Kidney tubule cell (primary cell): ENCODE measurements at regions not wholly inside any gene's neighbourhood (a gene's known extent, or its start where the extent isn't known, plus 50 kb on each side); places are given as distances from the start of the nearest gene placed in this dataset.

Experiments
- DNase-seq: peaks from one replicate; pipeline ENCODE4 v3.0.0-alpha.2; 2018; ENCODE audit warnings: low spot score

- DNase-seq, result peak; percentile 30
These were observed 484.1 kb upstream of the SEMA6A start for GRCh38 chr5:117058740-117059139.

DNA sequence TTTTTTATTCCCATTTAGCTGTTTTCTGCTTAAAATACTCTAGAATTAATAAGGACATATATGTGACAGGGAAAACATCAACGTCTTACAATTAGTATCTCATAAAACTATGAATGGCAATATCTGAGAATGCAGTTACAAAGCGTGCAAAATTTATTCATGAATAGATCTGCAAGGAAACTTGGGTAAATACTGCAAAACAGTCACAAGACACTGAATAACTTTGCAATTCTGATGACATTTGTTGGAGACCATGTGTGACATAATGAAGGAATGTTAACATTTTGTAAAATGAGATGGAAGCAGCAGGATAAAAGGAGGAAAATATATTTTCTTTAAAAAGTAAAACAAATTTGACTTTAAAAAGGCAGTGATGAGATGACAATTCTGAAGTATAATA, 480.9 kb upstream of the SEMA6A start:
- DNase-seq, result no peak

DNA sequence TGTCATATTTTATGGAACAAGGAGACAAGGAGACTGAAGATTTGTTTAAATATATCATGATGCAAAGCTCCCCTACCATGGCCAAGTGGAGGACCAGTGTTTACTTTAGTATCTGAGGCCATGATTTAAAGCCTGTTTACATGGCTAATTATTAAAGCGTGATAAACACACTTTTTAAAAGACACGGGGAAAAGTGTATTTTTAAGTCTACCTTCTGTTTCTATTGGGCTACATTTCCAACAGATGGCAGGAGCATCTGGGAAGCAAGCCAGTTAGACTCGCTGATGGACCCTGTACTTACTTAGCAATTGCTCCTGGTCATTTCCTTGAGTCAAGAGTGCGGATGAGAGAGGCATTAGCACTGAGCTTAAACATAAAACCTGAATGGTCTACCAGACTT, 480.3 kb upstream of the SEMA6A start:
- peak; percentile 30 for DNase-seq

DNA sequence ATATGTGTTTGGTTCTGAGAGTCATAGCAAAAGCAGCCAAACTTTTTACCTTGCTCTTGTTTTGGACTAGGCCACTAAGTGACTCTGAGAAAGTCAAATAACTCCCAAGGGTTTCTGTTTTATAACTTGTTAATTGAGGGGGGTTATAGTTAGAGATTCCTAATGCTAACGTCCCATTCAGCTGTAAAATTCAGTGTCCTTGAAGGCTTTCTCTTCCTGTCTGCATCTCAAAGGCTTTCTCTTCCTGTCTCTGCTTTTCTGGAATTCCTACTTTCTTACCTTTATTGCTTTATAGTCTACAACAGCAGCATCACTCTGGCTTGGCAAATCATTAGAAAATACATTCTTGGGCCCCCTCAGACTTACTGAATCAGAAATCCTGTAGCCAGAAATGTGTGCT, 479.5 kb upstream of the SEMA6A start:
- DNase-seq, result peak; percentile 56

- no peak for DNase-seq
These were observed 467.4 kb upstream of the SEMA6A start for GRCh38 chr5:117041926-117042595.

GRCh38 chr5:117039035-117039434, 464.4 kb upstream of the SEMA6A start:
- no peak for DNase-seq

- DNase-seq, result no peak
These were observed 452.8 kb upstream of the SEMA6A start for GRCh38 chr5:117027384-117027783.

DNA sequence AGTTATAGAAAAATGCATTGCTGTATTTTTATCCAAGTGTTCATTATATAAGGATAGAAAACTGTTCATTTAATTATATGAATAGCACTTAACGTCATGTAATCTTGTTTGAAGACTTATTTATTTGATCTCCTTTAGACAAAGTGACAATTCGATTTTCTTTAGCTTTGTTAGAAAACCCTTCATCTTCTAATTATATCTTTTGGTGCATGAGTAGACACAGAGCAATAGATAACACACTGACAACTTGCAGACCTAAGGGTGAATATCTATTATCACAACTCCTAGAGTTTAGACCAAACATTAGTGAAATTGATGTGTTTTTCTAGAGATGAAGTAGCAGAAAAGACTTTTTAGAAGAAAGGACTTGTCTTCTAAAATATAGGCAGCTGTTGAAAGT, 446.4 kb upstream of the SEMA6A start:
- DNase-seq, result no peak

DNA sequence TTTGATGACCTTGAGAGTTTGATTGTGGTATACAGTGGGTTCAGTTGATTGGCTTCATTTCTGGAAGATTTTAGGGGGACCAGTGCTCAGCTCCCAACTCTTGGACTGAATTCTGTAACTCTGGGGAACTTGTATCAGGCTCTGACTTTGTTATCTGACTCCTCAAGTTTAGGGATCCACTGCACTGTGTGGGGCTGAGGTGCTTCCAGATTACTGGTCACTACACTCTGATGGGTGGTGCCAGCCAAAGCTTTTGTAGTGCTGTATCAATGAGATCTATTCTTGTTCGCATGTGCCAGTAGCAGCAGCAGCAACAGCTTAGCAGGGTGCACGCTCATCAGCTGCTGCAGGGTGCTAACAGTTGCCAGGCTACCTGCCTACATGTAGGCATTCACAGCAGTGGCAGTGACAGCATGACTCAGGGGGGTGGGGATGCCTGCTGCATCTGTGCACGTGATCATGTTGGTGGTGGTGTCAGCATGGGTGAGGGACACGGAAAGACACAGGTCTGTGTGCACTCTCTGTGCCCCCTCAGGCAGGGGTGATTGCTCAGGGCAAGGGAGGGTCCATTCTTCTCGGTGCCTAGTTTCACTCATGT, 438.8 kb upstream of the SEMA6A start:
- DNase-seq, result no peak

GRCh38 chr5:117010574-117010973, 436.0 kb upstream of the SEMA6A start:
- DNase-seq, result no peak

DNA sequence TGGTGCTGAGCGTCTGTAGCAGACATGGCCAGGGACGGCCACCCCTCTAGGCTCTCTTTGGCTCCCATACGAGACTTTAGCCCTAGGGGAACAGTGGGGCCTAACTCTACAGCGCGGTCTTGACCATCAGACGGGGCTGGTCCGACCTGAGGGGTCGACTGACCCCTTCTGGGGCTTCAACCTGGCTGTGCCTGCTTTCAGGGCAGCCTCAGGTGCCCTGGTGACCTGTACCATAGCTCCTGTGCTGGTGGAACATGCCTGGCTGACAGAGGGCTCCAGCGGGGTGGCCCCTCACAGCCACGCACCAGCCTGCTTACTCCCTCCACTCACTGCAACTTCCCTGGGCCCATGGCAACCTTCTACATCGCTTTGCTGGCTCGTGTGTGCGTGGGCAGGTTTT, 423.4 kb upstream of the SEMA6A start:
- DNase-seq, result no peak

GRCh38 chr5:116992681-116993080, 418.1 kb upstream of the SEMA6A start:
- DNase-seq, result no peak

DNA sequence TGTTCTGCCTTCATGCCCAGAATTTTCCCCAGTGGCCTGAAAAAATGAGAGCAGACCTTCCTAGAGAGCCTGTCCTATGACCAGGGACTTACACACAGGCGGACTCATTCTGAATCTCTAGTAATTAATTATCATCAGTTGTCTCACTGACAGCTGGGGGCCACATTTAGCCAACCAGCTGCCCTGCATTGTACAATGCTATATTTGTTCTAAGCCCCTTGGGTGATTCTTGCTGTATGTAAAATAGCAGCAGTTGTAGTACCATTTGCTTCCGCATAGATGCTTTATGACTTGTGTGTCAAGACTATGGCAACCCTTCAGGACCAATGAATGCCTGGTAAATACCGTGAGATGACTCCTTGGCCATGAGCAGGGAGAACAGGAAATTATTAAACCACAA, 415.4 kb upstream of the SEMA6A start:
- DNase-seq, result no peak

GRCh38 chr5:116982035-116982434, 407.4 kb upstream of the SEMA6A start:
- no peak for DNase-seq

DNA sequence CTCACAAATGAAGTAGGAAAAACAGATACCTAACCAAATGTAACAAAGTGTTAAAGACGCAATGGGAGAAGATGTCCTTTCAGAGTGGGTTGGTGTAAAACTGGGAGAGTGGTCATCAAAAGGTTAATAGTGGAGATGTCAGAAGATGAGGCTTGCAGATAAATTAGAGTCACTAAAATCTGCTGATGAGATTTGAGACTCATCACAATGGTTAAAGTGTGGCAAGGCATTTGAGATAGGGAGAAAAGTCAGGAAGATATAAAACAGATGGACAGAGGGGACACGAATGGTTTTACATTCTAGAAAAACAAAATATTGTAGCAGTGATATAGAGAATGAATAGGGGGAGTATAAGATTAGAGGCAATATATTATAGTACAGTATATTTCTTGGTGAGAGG, 406.0 kb upstream of the SEMA6A start:
- no peak for DNase-seq

GRCh38 chr5:116976767-116977166, 402.1 kb upstream of the SEMA6A start:
- DNase-seq, result no peak

- no peak for DNase-seq
These were observed 396.5 kb upstream of the SEMA6A start for GRCh38 chr5:116971131-116971530.

GRCh38 chr5:116970318-116970717, 395.7 kb upstream of the SEMA6A start:
- peak; percentile 20 for DNase-seq

- no peak for DNase-seq
These were observed 389.8 kb upstream of the SEMA6A start for GRCh38 chr5:116964438-116964837.

DNA sequence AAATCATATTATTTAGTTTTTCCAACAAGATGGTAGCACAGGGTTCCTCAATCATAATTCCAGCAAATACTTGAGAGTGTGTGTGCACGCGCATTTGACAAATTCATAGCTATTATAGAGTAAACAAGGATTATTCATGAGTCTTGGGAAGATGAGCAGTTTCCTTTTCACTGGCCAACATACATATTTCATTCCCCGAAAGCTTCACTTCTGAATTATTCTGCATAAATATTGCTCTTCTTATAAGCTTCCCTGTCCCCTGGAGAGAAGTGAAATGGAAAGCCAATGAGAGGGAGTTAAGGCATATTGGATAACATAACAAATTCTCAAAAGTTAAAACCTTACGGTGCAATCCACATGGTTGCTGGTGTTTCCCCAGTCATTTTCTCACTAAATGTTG, 386.4 kb upstream of the SEMA6A start:
- DNase-seq, result no peak

- DNase-seq, result no peak
These were observed 385.2 kb upstream of the SEMA6A start for GRCh38 chr5:116959843-116960242.

DNA sequence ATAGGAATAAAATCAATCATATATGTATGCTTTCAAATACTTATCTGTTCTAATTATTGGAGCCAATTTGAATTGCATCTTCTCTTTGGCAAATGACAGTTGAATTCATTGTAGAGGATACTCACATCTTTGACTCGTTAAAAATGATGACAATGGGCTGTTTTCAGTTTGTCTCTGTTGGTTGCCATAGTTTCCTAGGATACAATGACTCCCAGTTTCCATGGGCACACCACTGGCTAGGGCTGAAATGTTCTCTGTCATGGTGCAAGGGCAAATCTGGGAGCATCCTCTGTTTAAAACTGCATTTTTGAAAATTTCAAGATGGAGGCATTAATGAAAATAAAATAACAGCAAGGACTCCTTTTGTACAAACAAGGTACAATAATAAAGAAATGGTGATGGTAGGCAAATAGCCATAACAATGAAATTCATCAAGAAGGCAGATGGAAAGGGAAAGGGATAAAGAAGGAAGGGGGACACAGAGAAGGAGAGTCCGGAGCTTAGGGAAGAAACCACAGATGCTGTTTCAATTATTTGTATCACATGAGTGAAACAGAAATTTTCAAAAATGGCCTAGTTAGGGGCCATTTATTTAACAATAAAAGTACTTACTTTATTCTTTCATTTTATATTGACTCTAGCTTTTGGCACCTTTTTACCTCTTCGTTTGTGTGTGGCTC, 378.8 kb upstream of the SEMA6A start:
- no peak for DNase-seq

- DNase-seq, result no peak
These were observed 376.6 kb upstream of the SEMA6A start for GRCh38 chr5:116951219-116951618.
